ENCODE measurements at regions not wholly inside any gene's neighbourhood (a gene's known extent, or its start where the extent isn't known, plus 50 kb on each side); places are given as distances from the start of the nearest gene placed in this dataset.

DNA sequence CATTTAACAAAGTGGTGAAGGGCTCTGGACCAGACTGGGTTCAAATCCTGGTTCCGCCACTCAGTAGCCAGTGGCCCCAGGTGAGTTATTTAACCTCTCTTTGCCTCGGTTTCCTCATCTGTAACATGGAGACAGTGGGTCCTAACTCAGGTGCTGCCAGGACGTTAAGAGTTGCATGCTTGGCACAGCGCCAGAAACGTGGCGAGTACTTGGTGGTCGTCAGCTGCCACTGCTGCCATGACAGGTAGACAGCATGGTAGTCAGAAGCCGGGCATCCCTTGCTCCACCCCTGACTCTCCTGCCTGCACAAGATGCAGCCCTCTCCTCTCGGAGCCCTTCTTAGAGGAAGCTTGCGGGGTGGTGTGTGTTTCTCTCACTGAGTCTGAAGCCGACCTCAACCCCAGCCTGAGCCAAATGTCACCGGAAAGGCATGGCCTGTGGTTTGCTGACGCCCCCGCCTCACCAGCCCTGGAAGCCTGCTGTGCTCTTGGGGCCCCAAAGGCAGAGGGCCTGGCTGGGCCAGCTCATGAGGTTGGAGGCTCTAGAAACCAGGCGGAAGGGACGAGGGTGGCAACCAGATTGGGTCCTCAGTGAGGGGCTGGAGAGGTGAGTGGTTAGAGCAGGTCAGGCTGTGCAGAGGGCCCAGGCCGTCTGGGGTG, 160.8 kb upstream of the TLE3 start:
- DNase-seq (ENCODE audit: low read depth in 6 of 9, low spot score in 9 of 9), result peak in 7 of 9 donors; percentile 66 to 93 (median 80)

DNA sequence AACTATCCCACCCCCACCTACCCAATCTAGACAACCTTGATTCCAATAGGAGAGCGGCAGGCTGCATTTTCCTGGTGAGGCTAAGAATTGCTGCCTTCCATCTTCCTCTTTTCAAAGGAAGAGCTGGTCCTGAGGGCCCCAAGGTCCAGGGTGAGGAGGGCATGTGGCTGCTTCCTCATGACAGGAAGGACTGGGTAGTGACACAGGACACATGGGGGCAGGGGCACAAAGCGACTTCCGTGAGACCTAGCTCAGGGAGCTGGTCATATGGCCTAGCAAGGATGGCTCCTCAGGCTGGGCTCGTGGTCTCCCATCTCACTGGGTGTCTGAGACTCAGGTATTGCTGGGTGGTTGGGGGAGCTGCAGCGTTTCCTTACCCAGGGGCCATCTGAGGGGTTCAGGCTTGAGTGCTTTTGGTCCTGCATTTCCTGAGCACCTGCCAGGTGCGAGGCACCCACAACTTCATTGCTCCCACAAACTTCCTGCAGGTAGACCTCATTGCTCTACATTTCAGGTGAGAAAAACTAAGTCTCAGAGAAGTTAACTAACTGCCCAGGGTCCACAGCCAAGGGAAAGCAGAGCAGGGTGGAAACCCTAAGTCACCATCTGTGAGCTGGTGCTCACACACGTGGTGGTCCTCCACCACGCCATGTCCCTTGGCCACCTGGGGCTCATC, 160.0 kb upstream of the TLE3 start:
- DNase-seq (ENCODE audit: low read depth in 6 of 9, low spot score in 9 of 9), result peak in 3 of 9 donors; percentile 41 to 75 (median 60)
- H3K27ac ChIP-seq (ENCODE audit: low read depth in 1 of 2, low read length in 1 of 2), result peak overlapping the region; percentile 56 to 99
- H3K4me1 ChIP-seq (ENCODE audit: control insufficient read depth in 2 of 2, insufficient read depth in 2 of 2, low read length in 2 of 2), result peaks cover 33 to 83% of the 10 kb centered on the region in 2 donors
- no peaks in the 10 kb centered on the region for H3K27me3 ChIP-seq (ENCODE audit: control insufficient read depth in 2 of 2, insufficient read depth in 1 of 2, low read length in 1 of 2)
- H3K36me3 ChIP-seq (ENCODE audit: control insufficient read depth in 2 of 2, insufficient read depth in 2 of 2, low read length in 1 of 2), result no peaks in the 10 kb centered on the region
- no peak overlapping the region for H3K4me3 ChIP-seq (ENCODE audit: low read length in 2 of 2)
- 21% methylated on average over 8 of the region's 8 CpGs for WGBS
- peaks cover 0 to 7% of the 10 kb centered on the region in 2 donors for H3K9me3 ChIP-seq (ENCODE audit: control insufficient read depth in 2 of 2, insufficient read depth in 1 of 2, low read length in 1 of 2)

More for the DNA sequence above, 160.8 kb upstream of the TLE3 start:
- Histone ChIP-seq H3K27me3 (ENCODE audit: control insufficient read depth in 2 of 2, insufficient read depth in 1 of 2, low read length in 1 of 2) (no peaks in the 10 kb centered on the region), H3K4me3 (ENCODE audit: low read length in 2 of 2) (peak overlapping the region; percentile 18 to 24), H3K36me3 (ENCODE audit: control insufficient read depth in 2 of 2, insufficient read depth in 2 of 2, low read length in 1 of 2) (no peaks in the 10 kb centered on the region), H3K27ac (ENCODE audit: low read depth in 1 of 2, low read length in 1 of 2) (peak overlapping the region; percentile 93 to 99), H3K9me3 (ENCODE audit: control insufficient read depth in 2 of 2, insufficient read depth in 1 of 2, low read length in 1 of 2) (peaks cover 0 to 7% of the 10 kb centered on the region in 2 donors), H3K4me1 (ENCODE audit: control insufficient read depth in 2 of 2, insufficient read depth in 2 of 2, low read length in 2 of 2) (peaks cover 33 to 81% of the 10 kb centered on the region in 2 donors)
- WGBS, result 13% methylated on average over 17 of the region's 17 CpGs

DNA sequence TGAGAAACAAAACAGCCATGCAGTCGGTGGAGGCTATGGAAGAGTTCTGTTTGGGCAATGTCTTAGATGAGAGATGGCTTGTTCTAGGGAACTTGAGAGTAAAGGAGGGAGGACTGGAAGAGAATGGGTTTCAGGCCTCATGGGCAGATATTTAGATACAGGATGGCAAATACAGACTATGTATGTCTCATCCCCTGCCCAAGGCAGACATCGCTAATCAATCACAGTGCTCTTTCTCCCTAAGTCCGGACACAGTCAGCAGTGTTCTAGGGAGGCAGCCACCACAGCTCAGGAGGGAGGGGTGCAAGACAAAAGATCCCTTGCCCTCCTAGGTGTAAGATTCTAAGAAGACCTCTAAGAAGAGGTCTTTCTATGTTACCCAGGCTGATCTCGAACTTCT, 159.3 kb upstream of the TLE3 start:
- no peaks in the 10 kb centered on the region for H3K36me3 ChIP-seq (ENCODE audit: control insufficient read depth in 2 of 2, insufficient read depth in 2 of 2, low read length in 1 of 2)
- no peak for DNase-seq (ENCODE audit: low read depth in 6 of 9, low spot score in 9 of 9)
- peaks cover 39 to 83% of the 10 kb centered on the region in 2 donors for H3K4me1 ChIP-seq (ENCODE audit: control insufficient read depth in 2 of 2, insufficient read depth in 2 of 2, low read length in 2 of 2)
- H3K9me3 ChIP-seq (ENCODE audit: control insufficient read depth in 2 of 2, insufficient read depth in 1 of 2, low read length in 1 of 2), result peaks cover 0 to 7% of the 10 kb centered on the region in 2 donors
- WGBS, result 91% methylated on average over 4 of the region's 4 CpGs
- H3K27me3 ChIP-seq (ENCODE audit: control insufficient read depth in 2 of 2, insufficient read depth in 1 of 2, low read length in 1 of 2), result peaks cover 0 to 4% of the 10 kb centered on the region in 2 donors
- no peak overlapping the region for H3K4me3 ChIP-seq (ENCODE audit: low read length in 2 of 2)
- no peak overlapping the region for H3K27ac ChIP-seq (ENCODE audit: low read depth in 1 of 2, low read length in 1 of 2)

DNA sequence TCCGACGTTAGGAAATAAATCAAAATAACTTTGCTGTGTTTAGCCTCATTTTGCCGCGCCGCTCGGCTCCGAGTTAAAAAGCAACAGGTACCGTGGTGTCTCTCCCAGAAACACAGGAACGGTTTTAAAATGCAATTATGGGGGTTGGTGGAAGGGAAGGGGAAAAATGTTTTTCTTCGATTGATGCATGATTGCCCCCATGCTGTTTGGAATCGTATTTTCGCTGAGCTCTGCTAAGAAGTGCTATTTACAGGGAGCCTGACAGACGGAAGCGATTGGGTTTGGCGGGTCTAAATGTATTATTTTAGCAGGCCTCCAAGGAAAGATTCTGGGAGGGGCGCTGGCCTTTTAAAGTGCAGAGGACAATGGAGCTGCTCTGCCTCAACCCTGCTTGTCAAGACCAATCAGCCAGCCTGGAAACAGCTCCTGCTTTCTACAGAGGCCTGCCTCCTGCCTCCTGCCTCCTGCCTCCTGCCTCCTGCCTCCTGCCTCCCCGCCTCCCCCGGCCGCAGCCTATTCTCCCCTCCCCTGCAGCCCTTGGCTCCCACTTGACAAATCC, 156.7 kb upstream of the TLE3 start:
- no peaks in the 10 kb centered on the region for H3K36me3 ChIP-seq (ENCODE audit: control insufficient read depth in 2 of 2, insufficient read depth in 2 of 2, low read length in 1 of 2)
- H3K9me3 ChIP-seq (ENCODE audit: control insufficient read depth in 2 of 2, insufficient read depth in 1 of 2, low read length in 1 of 2), result peaks cover 0 to 7% of the 10 kb centered on the region in 2 donors
- H3K4me1 ChIP-seq (ENCODE audit: control insufficient read depth in 2 of 2, insufficient read depth in 2 of 2, low read length in 2 of 2), result peaks cover 31 to 83% of the 10 kb centered on the region in 2 donors
- no peak for DNase-seq (ENCODE audit: low read depth in 6 of 9, low spot score in 9 of 9)
- no peak overlapping the region for H3K27ac ChIP-seq (ENCODE audit: low read depth in 1 of 2, low read length in 1 of 2)
- peaks cover 0 to 4% of the 10 kb centered on the region in 2 donors for H3K27me3 ChIP-seq (ENCODE audit: control insufficient read depth in 2 of 2, insufficient read depth in 1 of 2, low read length in 1 of 2)
- H3K4me3 ChIP-seq (ENCODE audit: low read length in 2 of 2), result no peak overlapping the region
- 98% methylated on average over 19 of the region's 19 CpGs for WGBS

DNA sequence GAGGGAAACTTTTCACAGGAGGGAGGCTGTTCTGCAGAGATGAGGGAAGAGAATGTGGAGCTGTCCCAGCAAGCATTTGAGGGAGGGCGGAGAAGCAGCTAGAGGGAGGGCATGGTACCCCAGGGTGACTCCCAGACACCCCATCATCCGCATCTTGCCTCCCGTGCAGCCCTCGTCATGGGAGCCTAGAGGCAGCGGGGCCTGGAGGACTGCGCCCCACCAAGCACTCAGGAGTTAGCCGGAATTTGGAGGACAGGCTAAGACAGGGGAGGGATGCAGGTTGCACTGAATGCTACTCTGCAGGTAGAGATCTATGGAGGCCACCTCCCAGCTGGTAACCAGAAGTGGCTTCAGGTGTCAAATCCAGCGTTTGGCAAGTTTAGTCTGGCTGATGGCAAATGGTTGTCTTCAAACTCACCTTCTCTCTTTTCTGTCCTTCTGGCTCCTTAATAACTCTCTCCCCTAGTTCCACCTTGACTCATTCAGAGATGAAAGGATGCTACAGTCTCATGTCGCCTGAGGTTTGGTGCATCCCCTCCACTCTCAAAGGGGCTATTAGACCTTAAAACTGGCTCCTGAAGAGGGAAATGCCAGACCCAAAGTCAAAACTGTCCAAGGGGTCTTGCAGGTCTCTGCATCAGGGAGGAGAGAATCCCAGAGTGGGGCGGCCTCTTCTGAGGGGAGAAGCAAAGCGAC, 155.9 kb upstream of the TLE3 start:
- Histone ChIP-seq H3K9me3 (ENCODE audit: control insufficient read depth in 2 of 2, insufficient read depth in 1 of 2, low read length in 1 of 2) (peaks cover 0 to 2% of the 10 kb centered on the region in 2 donors), H3K27ac (ENCODE audit: low read depth in 1 of 2, low read length in 1 of 2) (no peak overlapping the region), H3K27me3 (ENCODE audit: control insufficient read depth in 2 of 2, insufficient read depth in 1 of 2, low read length in 1 of 2) (peaks cover 0 to 4% of the 10 kb centered on the region in 2 donors), H3K4me1 (ENCODE audit: control insufficient read depth in 2 of 2, insufficient read depth in 2 of 2, low read length in 2 of 2) (peaks cover 26 to 81% of the 10 kb centered on the region in 2 donors), H3K4me3 (ENCODE audit: low read length in 2 of 2) (no peak overlapping the region), H3K36me3 (ENCODE audit: control insufficient read depth in 2 of 2, insufficient read depth in 2 of 2, low read length in 1 of 2) (no peaks in the 10 kb centered on the region)
- 97% methylated on average over 11 of the region's 11 CpGs for WGBS
- DNase-seq (ENCODE audit: low read depth in 6 of 9, low spot score in 9 of 9), result no peak

DNA sequence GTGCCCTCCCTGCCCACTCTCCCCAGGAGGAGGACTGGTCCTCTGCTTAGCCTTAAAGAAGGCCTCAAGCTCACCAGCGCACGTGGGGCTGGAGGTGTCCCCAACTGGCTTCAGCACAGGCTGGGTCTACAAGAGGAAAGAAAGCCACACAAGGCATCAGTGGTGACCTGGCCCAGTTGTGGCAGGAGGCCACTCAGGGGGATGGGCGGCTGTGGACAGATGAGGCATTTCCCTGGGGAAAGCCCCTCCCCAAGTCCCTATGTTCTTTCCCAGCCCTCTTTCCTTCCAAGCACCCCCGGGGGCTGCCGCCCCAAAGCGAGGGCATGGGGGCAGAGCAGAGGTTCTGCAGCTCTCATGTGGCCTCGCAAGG, 155.2 kb upstream of the TLE3 start:
- Histone ChIP-seq H3K9me3 (ENCODE audit: control insufficient read depth in 2 of 2, insufficient read depth in 1 of 2, low read length in 1 of 2) (no peaks in the 10 kb centered on the region), H3K4me3 (ENCODE audit: low read length in 2 of 2) (no peak overlapping the region), H3K36me3 (ENCODE audit: control insufficient read depth in 2 of 2, insufficient read depth in 2 of 2, low read length in 1 of 2) (no peaks in the 10 kb centered on the region), H3K27me3 (ENCODE audit: control insufficient read depth in 2 of 2, insufficient read depth in 1 of 2, low read length in 1 of 2) (peaks cover 0 to 4% of the 10 kb centered on the region in 2 donors), H3K27ac (ENCODE audit: low read depth in 1 of 2, low read length in 1 of 2) (no peak overlapping the region), H3K4me1 (ENCODE audit: control insufficient read depth in 2 of 2, insufficient read depth in 2 of 2, low read length in 2 of 2) (peaks cover 27 to 81% of the 10 kb centered on the region in 2 donors)
- 95% methylated on average over 7 of the region's 7 CpGs for WGBS
- no peak for DNase-seq (ENCODE audit: low read depth in 6 of 9, low spot score in 9 of 9)

DNA sequence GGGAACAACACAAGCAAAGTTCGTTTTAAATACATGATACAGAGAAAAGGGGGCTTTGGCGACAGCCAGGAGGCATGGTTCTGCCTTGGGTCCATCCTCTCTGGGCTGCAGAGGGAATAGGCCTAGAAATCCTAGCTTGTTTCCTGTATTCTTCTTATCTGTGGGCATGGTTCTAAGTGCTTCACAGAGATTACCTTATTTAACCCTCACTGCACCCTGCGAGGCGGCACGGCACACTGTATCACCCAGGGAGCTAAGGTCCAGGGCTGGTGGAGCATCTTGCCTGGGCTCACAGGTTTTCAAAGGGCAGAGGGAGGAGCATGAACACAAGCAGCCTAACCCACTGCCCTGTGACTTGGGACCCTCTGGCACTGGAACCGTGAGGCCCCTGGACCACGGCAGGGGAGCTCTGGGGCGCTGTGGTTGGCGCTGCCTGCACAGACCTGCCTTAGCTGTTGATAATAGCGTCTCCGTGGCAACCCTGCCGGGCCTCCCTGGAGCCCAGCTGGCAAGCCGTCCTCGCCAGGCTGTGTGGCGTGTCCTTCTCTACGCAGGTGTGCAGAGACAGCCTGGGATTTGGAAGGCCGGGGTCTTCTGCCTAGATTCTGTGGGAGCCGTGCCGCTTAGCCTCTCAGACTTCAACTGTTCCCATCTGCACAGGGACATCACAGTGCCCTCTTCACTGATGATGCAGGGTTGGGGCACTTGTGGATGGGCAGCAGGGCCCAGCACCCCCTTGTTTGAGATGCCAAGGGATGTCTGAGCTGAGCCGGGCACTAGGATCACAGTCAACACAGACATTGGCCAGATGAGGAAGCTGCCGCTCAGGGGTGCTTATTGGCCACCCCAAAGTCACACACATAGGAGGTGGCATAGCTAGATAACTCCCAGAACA, 154.6 kb upstream of the TLE3 start:
- peak in 4 of 9 donors; percentile 46 to 78 (median 61) for DNase-seq (ENCODE audit: low read depth in 6 of 9, low spot score in 9 of 9)
- H3K27me3 ChIP-seq (ENCODE audit: control insufficient read depth in 2 of 2, insufficient read depth in 1 of 2, low read length in 1 of 2), result peaks cover 0 to 4% of the 10 kb centered on the region in 2 donors
- H3K36me3 ChIP-seq (ENCODE audit: control insufficient read depth in 2 of 2, insufficient read depth in 2 of 2, low read length in 1 of 2), result no peaks in the 10 kb centered on the region
- H3K4me3 ChIP-seq (ENCODE audit: low read length in 2 of 2), result no peak overlapping the region
- 39% methylated on average over 21 of the region's 21 CpGs for WGBS
- no peak overlapping the region for H3K27ac ChIP-seq (ENCODE audit: low read depth in 1 of 2, low read length in 1 of 2)
- no peaks in the 10 kb centered on the region for H3K9me3 ChIP-seq (ENCODE audit: control insufficient read depth in 2 of 2, insufficient read depth in 1 of 2, low read length in 1 of 2)
- H3K4me1 ChIP-seq (ENCODE audit: control insufficient read depth in 2 of 2, insufficient read depth in 2 of 2, low read length in 2 of 2), result peaks cover 24 to 81% of the 10 kb centered on the region in 2 donors

DNA sequence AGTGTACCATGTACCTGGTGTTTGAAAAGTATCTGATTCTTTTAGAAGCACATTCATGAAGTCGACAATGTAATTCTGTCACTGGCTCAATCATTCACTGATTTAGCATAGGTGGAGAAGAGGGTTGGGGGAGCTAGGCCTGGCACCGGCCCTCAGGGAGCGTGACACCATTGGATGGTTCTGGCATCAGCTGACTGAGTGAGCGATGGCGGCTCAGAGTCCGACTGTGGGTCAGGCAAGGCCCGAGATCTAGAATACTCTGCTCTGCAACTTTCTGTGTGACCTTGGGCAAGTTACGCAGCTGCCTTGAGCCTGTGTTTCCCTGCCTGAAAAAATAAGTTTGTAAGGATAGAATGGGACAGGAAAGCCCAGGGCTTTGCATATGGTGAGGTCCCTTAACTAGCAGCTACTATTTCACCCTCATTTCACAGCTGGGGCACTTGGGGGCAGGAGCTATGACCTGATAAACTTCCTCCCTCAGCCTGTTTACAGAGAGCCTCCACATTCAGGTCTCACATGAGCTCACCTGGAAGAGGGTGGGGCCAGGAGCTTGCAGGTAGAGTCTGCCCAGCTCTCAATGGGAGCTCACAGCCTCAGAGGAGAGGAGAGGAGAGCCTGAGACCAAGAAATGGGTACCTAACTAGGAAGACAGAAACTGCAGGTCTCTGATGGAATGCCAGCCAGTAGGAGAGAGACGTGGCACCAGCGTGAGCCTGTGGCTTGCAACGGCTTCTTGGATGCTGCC, 153.7 kb upstream of the TLE3 start:
- 98% methylated on average over 11 of the region's 11 CpGs for WGBS
- Histone ChIP-seq H3K9me3 (ENCODE audit: control insufficient read depth in 2 of 2, insufficient read depth in 1 of 2, low read length in 1 of 2) (no peaks in the 10 kb centered on the region), H3K27ac (ENCODE audit: low read depth in 1 of 2, low read length in 1 of 2) (no peak overlapping the region), H3K27me3 (ENCODE audit: control insufficient read depth in 2 of 2, insufficient read depth in 1 of 2, low read length in 1 of 2) (peaks cover 0 to 4% of the 10 kb centered on the region in 2 donors), H3K36me3 (ENCODE audit: control insufficient read depth in 2 of 2, insufficient read depth in 2 of 2, low read length in 1 of 2) (no peaks in the 10 kb centered on the region), H3K4me1 (ENCODE audit: control insufficient read depth in 2 of 2, insufficient read depth in 2 of 2, low read length in 2 of 2) (peaks cover 24 to 81% of the 10 kb centered on the region in 2 donors), H3K4me3 (ENCODE audit: low read length in 2 of 2) (no peak overlapping the region)
- DNase-seq (ENCODE audit: low read depth in 6 of 9, low spot score in 9 of 9), result no peak

Data from thymus (tissue), 11 donors.